ENCODE measurements at regions not wholly inside any gene's neighbourhood (a gene's known extent, or its start where the extent isn't known, plus 50 kb on each side); places are given as distances from the start of the nearest gene placed in this dataset.

DNA sequence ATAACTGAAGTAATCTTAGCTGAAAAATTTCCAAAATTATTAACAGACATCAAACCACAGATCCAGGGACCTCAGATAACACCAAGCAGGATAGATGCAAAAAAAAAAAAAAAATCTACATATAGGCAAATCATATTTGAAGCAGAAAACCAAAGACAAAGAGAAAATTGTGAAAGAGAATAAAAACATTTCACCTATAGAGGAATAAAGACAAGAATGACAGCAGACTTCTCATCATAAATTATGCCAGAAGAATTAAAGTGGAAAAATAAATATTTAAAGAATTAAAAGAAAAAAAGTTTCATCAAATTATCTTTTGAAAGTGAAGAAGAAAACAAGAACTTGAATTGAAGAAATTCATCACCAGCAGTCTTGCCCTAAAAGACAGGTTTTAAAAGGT lies 467.5 kb downstream of the GPAM start:
- no peak for TF ChIP-seq CTCF (IDR thresholded peaks at IDR 0.05)
- ATAC-seq (ENCODE audit: insufficient number of reproducible peaks, low FRiP score, low read depth), result no peak
- Histone ChIP-seq H3K27me3 (replicated peaks; ENCODE audit: insufficient read depth) (no peaks in the 10 kb centered on the region), H3K9me3 (peaks cover 12% of the 10 kb centered on the region), H3K4me3 (no peak overlapping the region), H3K27ac (no peak overlapping the region), H3K4me1 (ENCODE audit: control insufficient read depth in 1 of 2, low read depth in 2 of 2) (no peaks in the 10 kb centered on the region), H3K36me3 (no peaks in the 10 kb centered on the region)
- DNase-seq (ENCODE audit: low spot score), result no peak

GRCh38 chr10:111724121-111724520 lies 459.4 kb downstream of the GPAM start:
- TF ChIP-seq CTCF (IDR thresholded peaks at IDR 0.05), result no peak
- Histone ChIP-seq H3K9me3 (no peaks in the 10 kb centered on the region), H3K4me3 (no peak overlapping the region), H3K27me3 (replicated peaks; ENCODE audit: insufficient read depth) (no peaks in the 10 kb centered on the region), H3K27ac (no peak overlapping the region), H3K4me1 (ENCODE audit: control insufficient read depth in 1 of 2, low read depth in 2 of 2) (no peaks in the 10 kb centered on the region), H3K36me3 (no peaks in the 10 kb centered on the region)
- ATAC-seq (ENCODE audit: insufficient number of reproducible peaks, low FRiP score, low read depth), result no peak
- DNase-seq (ENCODE audit: low spot score), result no peak

GRCh38 chr10:111725050-111725449 lies 458.5 kb downstream of the GPAM start:
- no peak for ATAC-seq (ENCODE audit: insufficient number of reproducible peaks, low FRiP score, low read depth)
- H3K27me3 ChIP-seq (replicated peaks; ENCODE audit: insufficient read depth), result no peaks in the 10 kb centered on the region
- no peak overlapping the region for H3K4me3 ChIP-seq
- H3K4me1 ChIP-seq (ENCODE audit: control insufficient read depth in 1 of 2, low read depth in 2 of 2), result no peaks in the 10 kb centered on the region
- no peak for DNase-seq (ENCODE audit: low spot score)
- H3K36me3 ChIP-seq, result no peaks in the 10 kb centered on the region
- no peak overlapping the region for H3K27ac ChIP-seq
- no peak for TF ChIP-seq CTCF (IDR thresholded peaks at IDR 0.05)
- H3K9me3 ChIP-seq, result no peaks in the 10 kb centered on the region

DNA sequence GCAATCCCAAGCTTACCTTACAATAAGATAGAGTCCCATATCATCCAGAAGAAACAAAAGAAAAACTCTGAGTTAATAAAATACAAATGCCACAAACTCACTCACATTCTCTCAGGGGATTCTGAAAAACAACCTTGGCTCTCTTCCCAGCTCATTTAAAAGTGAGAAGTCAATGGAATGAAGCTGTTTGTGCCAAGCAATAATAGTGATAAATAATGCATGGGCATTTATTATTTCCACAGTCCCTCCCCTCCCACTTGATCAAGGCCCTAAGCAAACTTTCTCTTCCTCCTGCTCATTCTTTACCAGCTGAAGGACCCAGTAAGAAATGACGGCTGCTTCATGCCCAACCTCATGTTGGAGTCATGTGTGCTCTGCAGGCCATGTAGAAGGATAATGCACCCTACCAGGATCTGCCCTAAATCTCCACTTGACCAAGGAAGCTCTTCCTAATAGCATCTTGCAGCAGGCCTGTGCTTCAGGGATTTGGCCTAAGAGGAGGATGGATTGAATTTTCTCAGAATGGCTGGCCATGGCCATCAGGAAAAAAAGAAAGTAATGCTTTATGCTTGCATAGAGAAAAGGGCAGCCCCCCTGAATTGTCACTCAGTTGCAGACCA lies 451.3 kb downstream of the GPAM start:
- no peak for TF ChIP-seq CTCF (IDR thresholded peaks at IDR 0.05)
- Histone ChIP-seq H3K36me3 (no peaks in the 10 kb centered on the region), H3K9me3 (no peaks in the 10 kb centered on the region), H3K27ac (no peak overlapping the region), H3K27me3 (replicated peaks; ENCODE audit: insufficient read depth) (no peaks in the 10 kb centered on the region), H3K4me1 (ENCODE audit: control insufficient read depth in 1 of 2, low read depth in 2 of 2) (no peaks in the 10 kb centered on the region), H3K4me3 (no peak overlapping the region)
- DNase-seq (ENCODE audit: low spot score) (no peak), ATAC-seq (ENCODE audit: insufficient number of reproducible peaks, low FRiP score, low read depth) (no peak)

- no peak for ATAC-seq (ENCODE audit: insufficient number of reproducible peaks, low FRiP score, low read depth)
- Histone ChIP-seq H3K4me1 (ENCODE audit: control insufficient read depth in 1 of 2, low read depth in 2 of 2) (no peaks in the 10 kb centered on the region), H3K27ac (no peak overlapping the region)
Measured at GRCh38 chr10:111739125-111739873, 444.3 kb downstream of the GPAM start.

More at GRCh38 chr10:111739125-111739873, 444.3 kb downstream of the GPAM start:
- Histone ChIP-seq H3K4me3 (no peak overlapping the region), H3K27me3 (replicated peaks; ENCODE audit: insufficient read depth) (no peaks in the 10 kb centered on the region), H3K36me3 (no peaks in the 10 kb centered on the region), H3K9me3 (no peaks in the 10 kb centered on the region)
- DNase-seq (ENCODE audit: low spot score), result no peak
- no peak for TF ChIP-seq CTCF (IDR thresholded peaks at IDR 0.05)
